Naive thymus-derived CD8-positive, alpha-beta T cell (primary cell): ENCODE measurements at regions not wholly inside any gene's neighbourhood (a gene's known extent, or its start where the extent isn't known, plus 50 kb on each side); places are given as distances from the start of the nearest gene placed in this dataset.
"Not testable (repeated sequence)": the region's sequence is repeated elsewhere in the genome, so short reads cannot be mapped to it uniquely, and the experiment has no call there.

Experiments
- ATAC-seq, 2 donors: fragments of 150-1000 bp; cut with Tn5 transposase in 1 of 2; sonication (Bioruptor Pico), chemical (Tn5 transposase) in 1 of 2; 1 replicate in 1 of 2; 2 replicates in 1 of 2; pipeline ENCODE4 v1.10.0; 2021; ENCODE audit warnings: mild to moderate bottlenecking in 2 of 2, moderate library complexity in 2 of 2
- POLR2A ChIA-PET: fragments of 350-600 bp; sonication (Branson Sonifier 250); formaldehyde crosslinking; loops from one replicate; lab custom pipeline; 2021; ENCODE audit warnings: antibody characterized with exemption; lab: Charles Lee
- DNase-seq, 10 donors: peaks; one replicate each; pipeline versions ENCODE4 v3.0.0 to v3.0.0-alpha.2; 2020 to 2022
- H3K27ac Mint-ChIP-seq, 10 donors: one replicate each; pipeline ENCODE4 v1.8.0; 2020 to 2022; ENCODE audit warnings: mild to moderate bottlenecking in 10 of 10, mixed read lengths in 10 of 10, moderate library complexity in 4 of 10, inconsistent platforms in 1 of 10
- H3K27me3 Mint-ChIP-seq, 5 donors: one replicate each; pipeline ENCODE4 v1.8.0; 2021 to 2022; ENCODE audit warnings: mixed read lengths in 5 of 5
- H3K36me3 Mint-ChIP-seq, 3 donors: one replicate each; pipeline ENCODE4 v1.8.0; 2020 to 2022; ENCODE audit warnings: mixed read lengths in 3 of 3, mild to moderate bottlenecking in 2 of 3, inconsistent platforms in 1 of 3
- H3K4me1 Mint-ChIP-seq, 4 donors: one replicate each; pipeline ENCODE4 v1.8.0; 2021 to 2022; ENCODE audit warnings: mixed read lengths in 4 of 4
- H3K4me3 Mint-ChIP-seq, 10 donors: one replicate each; pipeline ENCODE4 v1.8.0; 2020 to 2022; ENCODE audit warnings: mild to moderate bottlenecking in 10 of 10, mixed read lengths in 10 of 10, moderate library complexity in 6 of 10, inconsistent platforms in 1 of 10
- H3K9me3 Mint-ChIP-seq, 9 donors: one replicate each; pipeline ENCODE4 v1.8.0; 2020 to 2022; ENCODE audit warnings: mixed read lengths in 9 of 9, mild to moderate bottlenecking in 3 of 9, inconsistent platforms in 1 of 9, moderate library complexity in 1 of 9

GRCh38 chr9:18056993-18057369 lies 417.0 kb upstream of the ADAMTSL1 start:
- Mint-ChIP-seq H3K27me3 (no peaks in the 10 kb centered on the region), H3K4me3 (no peak overlapping the region), H3K27ac (no peak overlapping the region), H3K4me1 (no peaks in the 10 kb centered on the region), H3K9me3 (peaks cover 0 to 5% (median 3%) of the 10 kb centered on the region in 9 donors), H3K36me3 (no peaks in the 10 kb centered on the region)
- POLR2A ChIA-PET, result no interaction called here
- ATAC-seq (no peak), DNase-seq (no peak)

GRCh38 chr9:18058564-18059442 lies 415.1 kb upstream of the ADAMTSL1 start:
- Mint-ChIP-seq H3K4me1 (no peaks in the 10 kb centered on the region), H3K4me3 (no peak overlapping the region), H3K36me3 (no peaks in the 10 kb centered on the region), H3K27me3 (no peaks in the 10 kb centered on the region), H3K9me3 (peaks cover 0 to 4% (median 2%) of the 10 kb centered on the region in 9 donors), H3K27ac (no peak overlapping the region)
- DNase-seq, result no peak
- ATAC-seq, result no peak
- POLR2A ChIA-PET, result no interaction called here

GRCh38 chr9:18059447-18059846 lies 414.5 kb upstream of the ADAMTSL1 start:
- Mint-ChIP-seq H3K4me1 (no peaks in the 10 kb centered on the region), H3K9me3 (peaks cover 0 to 10% (median 2%) of the 10 kb centered on the region in 9 donors), H3K36me3 (no peaks in the 10 kb centered on the region), H3K4me3 (no peak overlapping the region), H3K27ac (no peak overlapping the region), H3K27me3 (no peaks in the 10 kb centered on the region)
- DNase-seq, result no peak
- POLR2A ChIA-PET, result no interaction called here
- no peak for ATAC-seq

- no peaks in the 10 kb centered on the region for H3K27me3 Mint-ChIP-seq
- ATAC-seq (no peak), DNase-seq (no peak)
- peaks cover 0 to 3% (median 0%) of the 10 kb centered on the region in 3 donors for H3K36me3 Mint-ChIP-seq
- no peaks in the 10 kb centered on the region for H3K4me1 Mint-ChIP-seq
- no peak overlapping the region for H3K27ac Mint-ChIP-seq
- POLR2A ChIA-PET, result no interaction called here
- H3K9me3 Mint-ChIP-seq, result peaks cover 0 to 10% (median 3%) of the 10 kb centered on the region in 9 donors
- no peak overlapping the region for H3K4me3 Mint-ChIP-seq
These were observed 413.6 kb upstream of the ADAMTSL1 start for GRCh38 chr9:18060269-18060934.

- Mint-ChIP-seq H3K9me3 (peaks cover 0 to 10% (median 3%) of the 10 kb centered on the region in 9 donors), H3K36me3 (peaks cover 0 to 4% (median 0%) of the 10 kb centered on the region in 3 donors), H3K27ac (no peak overlapping the region), H3K27me3 (no peaks in the 10 kb centered on the region), H3K4me3 (no peak overlapping the region), H3K4me1 (no peaks in the 10 kb centered on the region)
- POLR2A ChIA-PET, result no interaction called here
- ATAC-seq (no peak), DNase-seq (no peak)
These were observed 412.6 kb upstream of the ADAMTSL1 start for GRCh38 chr9:18061332-18061731.

GRCh38 chr9:18061856-18062255 lies 412.1 kb upstream of the ADAMTSL1 start:
- Mint-ChIP-seq H3K4me1 (no peaks in the 10 kb centered on the region), H3K27ac (no peak overlapping the region), H3K4me3 (no peak overlapping the region), H3K9me3 (peaks cover 0 to 10% (median 3%) of the 10 kb centered on the region in 9 donors), H3K36me3 (peaks cover 0 to 4% (median 0%) of the 10 kb centered on the region in 3 donors), H3K27me3 (no peaks in the 10 kb centered on the region)
- ATAC-seq (no peak), DNase-seq (no peak)
- POLR2A ChIA-PET, result no interaction called here

GRCh38 chr9:18063856-18064390 lies 410.0 kb upstream of the ADAMTSL1 start:
- H3K27ac Mint-ChIP-seq, result no peak overlapping the region
- ATAC-seq (no peak), DNase-seq (no peak)
- POLR2A ChIA-PET, result interaction anchor here (0.7 kb wide), 1 partner anchor 37 kb away, joined by 4 read pairs; no protein-coding TSS in a partner anchor
- H3K4me1 Mint-ChIP-seq, result no peaks in the 10 kb centered on the region
- H3K36me3 Mint-ChIP-seq, result peaks cover 0 to 4% (median 0%) of the 10 kb centered on the region in 3 donors
- H3K4me3 Mint-ChIP-seq, result no peak overlapping the region
- peaks cover 0 to 16% (median 5%) of the 10 kb centered on the region in 9 donors for H3K9me3 Mint-ChIP-seq
- H3K27me3 Mint-ChIP-seq, result no peaks in the 10 kb centered on the region

GRCh38 chr9:18066608-18067007 lies 407.3 kb upstream of the ADAMTSL1 start:
- POLR2A ChIA-PET, H3K27ac Mint-ChIP-seq, ATAC-seq, H3K4me3 Mint-ChIP-seq, H3K4me1 Mint-ChIP-seq, H3K27me3 Mint-ChIP-seq, H3K36me3 Mint-ChIP-seq, DNase-seq: not testable (repeated sequence)
- H3K9me3 Mint-ChIP-seq, result peaks cover 0 to 16% (median 4%) of the 10 kb centered on the region in 9 donors

GRCh38 chr9:18067548-18068120 lies 406.3 kb upstream of the ADAMTSL1 start:
- H3K27ac Mint-ChIP-seq, result no peak overlapping the region
- peaks cover 0 to 16% (median 3%) of the 10 kb centered on the region in 9 donors for H3K9me3 Mint-ChIP-seq
- H3K4me1 Mint-ChIP-seq, result no peaks in the 10 kb centered on the region
- H3K36me3 Mint-ChIP-seq, result peaks cover 0 to 4% (median 0%) of the 10 kb centered on the region in 3 donors
- H3K27me3 Mint-ChIP-seq, result no peaks in the 10 kb centered on the region
- POLR2A ChIA-PET, result no interaction called here
- DNase-seq (no peak), ATAC-seq (no peak)
- no peak overlapping the region for H3K4me3 Mint-ChIP-seq

- POLR2A ChIA-PET, result no interaction called here
- no peaks in the 10 kb centered on the region for H3K4me1 Mint-ChIP-seq
- DNase-seq (no peak), ATAC-seq (no peak)
- H3K9me3 Mint-ChIP-seq, result peaks cover 0 to 16% (median 3%) of the 10 kb centered on the region in 9 donors
- peaks cover 0 to 4% (median 0%) of the 10 kb centered on the region in 3 donors for H3K36me3 Mint-ChIP-seq
- no peak overlapping the region for H3K4me3 Mint-ChIP-seq
- H3K27ac Mint-ChIP-seq, result no peak overlapping the region
- H3K27me3 Mint-ChIP-seq, result no peaks in the 10 kb centered on the region
These were observed 405.1 kb upstream of the ADAMTSL1 start for GRCh38 chr9:18068900-18069299.

- H3K36me3 Mint-ChIP-seq, result no peaks in the 10 kb centered on the region
- peaks cover 0 to 16% (median under 1%) of the 10 kb centered on the region in 9 donors for H3K9me3 Mint-ChIP-seq
- POLR2A ChIA-PET, result no interaction called here
- ATAC-seq, result no peak
- peaks cover 0 to 5% (median 0%) of the 10 kb centered on the region in 5 donors for H3K27me3 Mint-ChIP-seq
- DNase-seq, result no peak
- no peaks in the 10 kb centered on the region for H3K4me1 Mint-ChIP-seq
- no peak overlapping the region for H3K27ac Mint-ChIP-seq
- no peak overlapping the region for H3K4me3 Mint-ChIP-seq
These were observed 402.3 kb upstream of the ADAMTSL1 start for GRCh38 chr9:18071651-18072060.

- Mint-ChIP-seq H3K27me3 (peaks cover 0 to 11% (median 0%) of the 10 kb centered on the region in 5 donors), H3K9me3 (peaks cover 0 to 4% (median 0%) of the 10 kb centered on the region in 9 donors), H3K36me3 (no peaks in the 10 kb centered on the region), H3K27ac (no peak overlapping the region), H3K4me3 (no peak overlapping the region), H3K4me1 (no peaks in the 10 kb centered on the region)
- POLR2A ChIA-PET, result no interaction called here
- no peak for DNase-seq
- no peak for ATAC-seq
These were observed 401.0 kb upstream of the ADAMTSL1 start for GRCh38 chr9:18073002-18073401.
